ENCODE measurements at regions not wholly inside any gene's neighbourhood (a gene's known extent, or its start where the extent isn't known, plus 50 kb on each side); places are given as distances from the start of the nearest gene placed in this dataset.

DNA sequence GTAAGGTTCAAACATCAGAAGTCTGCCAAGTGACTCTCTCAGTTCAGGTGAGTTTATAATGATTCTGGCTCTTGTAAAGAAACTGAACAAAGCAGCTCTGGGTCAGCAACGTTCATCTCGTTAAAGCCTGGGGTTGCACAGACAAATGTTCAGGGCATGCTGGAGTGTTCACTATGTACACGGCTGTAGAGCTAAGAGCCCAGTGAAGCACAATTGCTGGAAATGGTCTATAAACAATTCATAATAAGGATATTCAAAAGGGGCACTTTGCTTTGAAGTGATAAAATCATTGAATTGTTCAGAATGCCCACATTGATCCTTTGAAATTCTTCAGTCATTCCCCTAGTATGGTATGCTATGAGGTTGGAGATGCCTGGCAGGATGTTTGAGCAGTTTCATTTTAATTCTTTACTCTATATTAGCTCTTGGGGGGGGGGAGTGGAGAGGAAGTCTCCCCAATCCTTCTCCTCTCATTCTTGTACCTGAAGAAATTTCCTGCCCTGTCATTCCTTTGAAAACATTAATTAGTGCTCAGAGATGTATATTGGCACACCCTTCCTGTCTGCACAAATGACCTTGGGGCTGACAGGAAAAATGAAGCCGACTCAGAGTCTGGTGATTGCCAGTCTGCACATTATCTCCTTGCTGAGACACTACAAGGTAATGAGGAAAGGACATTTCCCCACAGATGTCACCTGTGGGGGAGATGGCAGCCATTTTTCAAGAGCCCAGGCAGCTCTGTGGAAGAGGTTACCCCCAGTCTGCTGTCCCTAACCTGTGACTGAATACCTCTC is 145.5 kb downstream of the DLEU7 start:
- Histone ChIP-seq H3K4me2 (ENCODE audit: insufficient read depth, insufficient read length, low read length) (no peak overlapping the region), H3K79me2 (ENCODE audit: insufficient read depth, low read length) (no peaks in the 10 kb centered on the region), H3K27me3 (ENCODE audit: insufficient read depth, low read length) (no peaks in the 10 kb centered on the region), H2BK15ac (ENCODE audit: low read depth, low read length) (no peak overlapping the region), H4K8ac (replicated peaks; ENCODE audit: insufficient read length, low read depth, low read length) (no peak overlapping the region), H3K9me3 (ENCODE audit: control insufficient read depth, low read depth, low read length) (no peaks in the 10 kb centered on the region), H3K79me1 (ENCODE audit: insufficient read depth, low read depth, low read length, poor library complexity, severe bottlenecking) (no peaks in the 10 kb centered on the region), H3K56ac (ENCODE audit: insufficient read length, low read depth, low read length) (no peak overlapping the region), H3K9ac (ENCODE audit: extremely low read depth, insufficient read length, low read length) (no peak overlapping the region), H3K23ac (ENCODE audit: insufficient read length, low read depth, low read length) (no peak overlapping the region), H3K4ac (ENCODE audit: low read depth, low read length) (no peak overlapping the region), H3K4me1 (ENCODE audit: insufficient read depth, low read length) (peaks cover 2% of the 10 kb centered on the region; the same call in 1 of the 2 replicates), H3K18ac (ENCODE audit: insufficient read length, low read depth, low read length) (no peak overlapping the region), H4K91ac (ENCODE audit: insufficient read length, low read depth, low read length) (no peak overlapping the region), H4K5ac (ENCODE audit: insufficient read length, low read depth, low read length) (no peak overlapping the region), H2BK12ac (ENCODE audit: insufficient read length, low read depth, low read length) (no peak overlapping the region), H3K23me2 (ENCODE audit: insufficient read length, low read depth, low read length, poor library complexity, severe bottlenecking) (no peaks in the 10 kb centered on the region), H3K27ac (ENCODE audit: insufficient read length, low read depth, low read length) (no peak overlapping the region), H3T11ph (ENCODE audit: low read length) (no peak overlapping the region), H4K20me1 (ENCODE audit: control insufficient read depth, insufficient read depth, insufficient read length) (no peaks in the 10 kb centered on the region), H2BK20ac (ENCODE audit: low read depth, low read length, poor library complexity, severe bottlenecking) (no peak overlapping the region), H2BK5ac (ENCODE audit: insufficient read length, low read length) (no peak overlapping the region), H2BK120ac (ENCODE audit: low read depth, low read length, poor library complexity, severe bottlenecking) (no peak overlapping the region), H2AK5ac (ENCODE audit: insufficient read length, low read length) (no peak overlapping the region), H3K14ac (ENCODE audit: insufficient read depth, low read length) (no peak overlapping the region), H2AFZ (ENCODE audit: low read length) (no peak overlapping the region)
- no CpG with 5 or more reads among the region's 4 CpGs for WGBS (ENCODE audit: extremely low coverage, insufficient read length, low lambda C conversion rate)
- Mint-ChIP-seq H3K27ac (no peak overlapping the region), H3K4me1 (peaks cover 33 to 44% of the 10 kb centered on the region in 2 experiments), H3K9me3 (no peaks in the 10 kb centered on the region), H3K27me3 (ENCODE audit: low read depth) (no peaks in the 10 kb centered on the region), H3K4me3 (no peak overlapping the region), H3K36me3 (ENCODE audit: insufficient read depth in 1 of 3, low read depth in 3 of 3) (no peaks in the 10 kb centered on the region)
- TF ChIP-seq CTCF (conservative IDR thresholded peaks at IDR 0.05): no peak
- DNase-seq: no peak

Measured in H9 (cell line).